ENCODE measurements at regions not wholly inside any gene's neighbourhood (a gene's known extent, or its start where the extent isn't known, plus 50 kb on each side); places are given as distances from the start of the nearest gene placed in this dataset.

GRCh38 chr2:58928391-58928790, 687.3 kb upstream of the FANCL start:
- no peaks in the 10 kb centered on the region for H3K27me3 Mint-ChIP-seq (ENCODE audit: low read depth)
- no peak for TF ChIP-seq CTCF (IDR thresholded peaks at IDR 0.05; ENCODE audit: unreplicated experiment in 3 of 3)
- H3K27ac Mint-ChIP-seq, result no peak overlapping the region
- H3K4me1 Mint-ChIP-seq, result no peaks in the 10 kb centered on the region
- no peak overlapping the region for H3K4me3 Mint-ChIP-seq
- no peaks in the 10 kb centered on the region for H3K9me3 Mint-ChIP-seq
- H3K36me3 Mint-ChIP-seq (ENCODE audit: low read depth), result no peaks in the 10 kb centered on the region

GRCh38 chr2:58926112-58926511, 685.0 kb upstream of the FANCL start:
- Mint-ChIP-seq H3K4me3 (no peak overlapping the region), H3K36me3 (ENCODE audit: low read depth) (no peaks in the 10 kb centered on the region), H3K4me1 (no peaks in the 10 kb centered on the region), H3K27ac (no peak overlapping the region), H3K27me3 (ENCODE audit: low read depth) (no peaks in the 10 kb centered on the region), H3K9me3 (no peaks in the 10 kb centered on the region)
- TF ChIP-seq CTCF (IDR thresholded peaks at IDR 0.05; ENCODE audit: unreplicated experiment in 3 of 3), result no peak

GRCh38 chr2:58925676-58926081, 684.6 kb upstream of the FANCL start:
- no peak overlapping the region for H3K4me3 Mint-ChIP-seq
- no peaks in the 10 kb centered on the region for H3K36me3 Mint-ChIP-seq (ENCODE audit: low read depth)
- no peaks in the 10 kb centered on the region for H3K9me3 Mint-ChIP-seq
- H3K4me1 Mint-ChIP-seq, result no peaks in the 10 kb centered on the region
- no peaks in the 10 kb centered on the region for H3K27me3 Mint-ChIP-seq (ENCODE audit: low read depth)
- H3K27ac Mint-ChIP-seq, result no peak overlapping the region
- no peak for TF ChIP-seq CTCF (IDR thresholded peaks at IDR 0.05; ENCODE audit: unreplicated experiment in 3 of 3)

- no peaks in the 10 kb centered on the region for H3K9me3 Mint-ChIP-seq
- no peak overlapping the region for H3K27ac Mint-ChIP-seq
- no peaks in the 10 kb centered on the region for H3K4me1 Mint-ChIP-seq
- H3K27me3 Mint-ChIP-seq (ENCODE audit: low read depth), result no peaks in the 10 kb centered on the region
- H3K4me3 Mint-ChIP-seq, result no peak overlapping the region
- no peaks in the 10 kb centered on the region for H3K36me3 Mint-ChIP-seq (ENCODE audit: low read depth)
- no peak for TF ChIP-seq CTCF (IDR thresholded peaks at IDR 0.05; ENCODE audit: unreplicated experiment in 3 of 3)
These were observed 682.7 kb upstream of the FANCL start for GRCh38 chr2:58923869-58924268.

GRCh38 chr2:58922245-58922644, 681.1 kb upstream of the FANCL start:
- no peak for TF ChIP-seq CTCF (IDR thresholded peaks at IDR 0.05; ENCODE audit: unreplicated experiment in 3 of 3)
- Mint-ChIP-seq H3K9me3 (no peaks in the 10 kb centered on the region), H3K4me3 (no peak overlapping the region), H3K27me3 (ENCODE audit: low read depth) (no peaks in the 10 kb centered on the region), H3K36me3 (ENCODE audit: low read depth) (no peaks in the 10 kb centered on the region), H3K4me1 (no peaks in the 10 kb centered on the region), H3K27ac (no peak overlapping the region)

GRCh38 chr2:58921676-58922075, 680.6 kb upstream of the FANCL start:
- no peaks in the 10 kb centered on the region for H3K4me1 Mint-ChIP-seq
- H3K27ac Mint-ChIP-seq, result no peak overlapping the region
- no peaks in the 10 kb centered on the region for H3K9me3 Mint-ChIP-seq

More at GRCh38 chr2:58921676-58922075, 680.6 kb upstream of the FANCL start:
- H3K36me3 Mint-ChIP-seq (ENCODE audit: low read depth), result no peaks in the 10 kb centered on the region
- H3K27me3 Mint-ChIP-seq (ENCODE audit: low read depth), result no peaks in the 10 kb centered on the region
- no peak for TF ChIP-seq CTCF (IDR thresholded peaks at IDR 0.05; ENCODE audit: unreplicated experiment in 3 of 3)
- H3K4me3 Mint-ChIP-seq, result no peak overlapping the region

Data from nephron (organoid).